Endodermal cell (in vitro differentiated cells): ENCODE measurements at regions not wholly inside any gene's neighbourhood (a gene's known extent, or its start where the extent isn't known, plus 50 kb on each side); places are given as distances from the start of the nearest gene placed in this dataset.

ENCODE experiments used
- DNase-seq: peaks from one replicate; pipeline ENCODE4 v3.0.0-alpha.2; 2017
- H3K27ac ChIP-seq: 2 replicates; pipeline ENCODE4 v1.5.1; 2013; ENCODE audit warnings: mild to moderate bottlenecking, low read depth, low read length, moderate library complexity
- H3K27me3 ChIP-seq: 2 replicates; pipeline ENCODE4 v1.6.1; 2013; ENCODE audit warnings: mild to moderate bottlenecking, low read length, moderate library complexity; ENCODE audit not compliant: insufficient read depth, control insufficient read depth, poor library complexity, severe bottlenecking
- H3K36me3 ChIP-seq: 2 replicates; pipeline ENCODE4 v1.7.0; 2013; ENCODE audit warnings: mild to moderate bottlenecking, low read length, moderate library complexity; ENCODE audit not compliant: control insufficient read depth, insufficient read depth
- H3K4me1 ChIP-seq: one replicate; pipeline ENCODE4 v1.7.0; 2013; ENCODE audit warnings: low read length; ENCODE audit not compliant: control insufficient read depth, insufficient read depth
- H3K4me3 ChIP-seq: 2 replicates; pipeline ENCODE4 v1.5.1; 2013; ENCODE audit warnings: mild to moderate bottlenecking, low read length, moderate library complexity
- H3K9ac ChIP-seq: 2 replicates; pipeline ENCODE4 v1.6.1; 2013; ENCODE audit warnings: mild to moderate bottlenecking, low read length, moderate library complexity; ENCODE audit not compliant: poor library complexity, severe bottlenecking; ENCODE audit errors: extremely low read depth
- H3K9me3 ChIP-seq: 2 replicates; pipeline ENCODE4 v1.6.1; 2013; ENCODE audit warnings: mild to moderate bottlenecking, low read length, moderate library complexity; ENCODE audit not compliant: control insufficient read depth
- H3K27ac Mint-ChIP-seq: 2 replicates; pipeline ENCODE4 v1.8.0; 2020; ENCODE audit warnings: mixed read lengths
- H3K27me3 Mint-ChIP-seq: 2 replicates; pipeline ENCODE4 v1.8.0; 2021; ENCODE audit warnings: mild to moderate bottlenecking, mixed read lengths; ENCODE audit not compliant: insufficient read depth
- H3K36me3 Mint-ChIP-seq: 2 replicates; pipeline ENCODE4 v1.8.0; 2020; ENCODE audit warnings: low read depth, mixed read lengths
- H3K4me1 Mint-ChIP-seq: 2 replicates; pipeline ENCODE4 v1.8.0; 2020; ENCODE audit warnings: mixed read lengths
- H3K4me3 Mint-ChIP-seq: 2 replicates; pipeline ENCODE4 v1.8.0; 2020; ENCODE audit warnings: mild to moderate bottlenecking, moderate library complexity, mixed read lengths
- H3K9me3 Mint-ChIP-seq: 2 replicates; pipeline ENCODE4 v1.8.0; 2020; ENCODE audit warnings: mild to moderate bottlenecking, mixed read lengths
- CTCF ChIP-seq: fragments of 200-600 bp; sonication (generic); conservative IDR thresholded peaks from 2 replicates; pipeline ENCODE4 v1.5.0; 2021; ENCODE audit warnings: antibody characterized with exemption, mild to moderate bottlenecking
- WGBS, 2 experiments: methylation state at CpG; one replicate each; pipeline versions ENCODE4 v1.1.5 to v1.1.7; 2013; ENCODE audit warnings: missing lambda C conversion rate in 2 of 2, mixed read lengths in 1 of 2; ENCODE audit not compliant: insufficient coverage in 1 of 2, insufficient read length in 1 of 2; 5-methylcytosine and 5-hydroxymethylcytosine counted together

GRCh38 chr15:38650384-38650783, 85.8 kb upstream of the RASGRP1 start:
- no peaks in the 10 kb centered on the region for H3K36me3 Mint-ChIP-seq
- H3K4me3 Mint-ChIP-seq: no peak overlapping the region
- Histone ChIP-seq H3K27me3 (no peaks in the 10 kb centered on the region), H3K27ac (no peak overlapping the region), H3K4me1 (peaks cover 20% of the 10 kb centered on the region), H3K9me3 (peaks cover 8% of the 10 kb centered on the region), H3K9ac (no peak overlapping the region), H3K4me3 (no peak overlapping the region), H3K36me3 (no peaks in the 10 kb centered on the region)
- DNase-seq: no peak
- H3K27ac Mint-ChIP-seq: no peak overlapping the region
- peaks cover 3% of the 10 kb centered on the region for H3K27me3 Mint-ChIP-seq
- peaks cover 50% of the 10 kb centered on the region for H3K4me1 Mint-ChIP-seq
- peaks cover 11% of the 10 kb centered on the region for H3K9me3 Mint-ChIP-seq
- TF ChIP-seq CTCF: peak; percentile 67

- H3K9me3 Mint-ChIP-seq: peaks cover 9% of the 10 kb centered on the region
- H3K4me1 ChIP-seq: peaks cover 19% of the 10 kb centered on the region
- TF ChIP-seq CTCF: no peak
- H3K4me3 ChIP-seq: no peak overlapping the region
- no peak for DNase-seq
- H3K4me3 Mint-ChIP-seq: no peak overlapping the region
- H3K36me3 ChIP-seq: no peaks in the 10 kb centered on the region
- H3K27me3 ChIP-seq: no peaks in the 10 kb centered on the region
- 100% methylated on average over 1 of the region's 1 CpG; no CpG with 5 or more reads in 1 of the 2 experiments for WGBS, 2 experiments
- H3K9ac ChIP-seq: no peak overlapping the region
- H3K27me3 Mint-ChIP-seq: peaks cover 3% of the 10 kb centered on the region
- H3K36me3 Mint-ChIP-seq: no peaks in the 10 kb centered on the region
- H3K27ac Mint-ChIP-seq: no peak overlapping the region
- H3K27ac ChIP-seq: no peak overlapping the region
- H3K4me1 Mint-ChIP-seq: peaks cover 50% of the 10 kb centered on the region
- peaks cover 8% of the 10 kb centered on the region for H3K9me3 ChIP-seq
Observed at GRCh38 chr15:38650936-38651327, 86.3 kb upstream of the RASGRP1 start.

- WGBS, 2 experiments: 68 to 79% methylated on average over 5 to 11 of the region's 11 CpGs
- peaks cover 17% of the 10 kb centered on the region for H3K4me1 ChIP-seq
- DNase-seq: peak; percentile 65
- no peaks in the 10 kb centered on the region for H3K36me3 Mint-ChIP-seq
- peaks cover 46% of the 10 kb centered on the region for H3K4me1 Mint-ChIP-seq
- H3K9ac ChIP-seq: no peak overlapping the region
- H3K27me3 ChIP-seq: no peaks in the 10 kb centered on the region
- peak overlapping the region; percentile 8 for H3K27ac Mint-ChIP-seq
- TF ChIP-seq CTCF: no peak
- H3K4me3 Mint-ChIP-seq: no peak overlapping the region
- peaks cover 8% of the 10 kb centered on the region for H3K9me3 ChIP-seq
- no peak overlapping the region for H3K4me3 ChIP-seq
- no peaks in the 10 kb centered on the region for H3K36me3 ChIP-seq
- H3K27ac ChIP-seq: no peak overlapping the region
- H3K27me3 Mint-ChIP-seq: peaks cover 3% of the 10 kb centered on the region
- H3K9me3 Mint-ChIP-seq: peaks cover 9% of the 10 kb centered on the region
Observed at GRCh38 chr15:38651328-38652038, 86.9 kb upstream of the RASGRP1 start.
